ENCODE measurements at regions not wholly inside any gene's neighbourhood (a gene's known extent, or its start where the extent isn't known, plus 50 kb on each side); places are given as distances from the start of the nearest gene placed in this dataset.

DNA sequence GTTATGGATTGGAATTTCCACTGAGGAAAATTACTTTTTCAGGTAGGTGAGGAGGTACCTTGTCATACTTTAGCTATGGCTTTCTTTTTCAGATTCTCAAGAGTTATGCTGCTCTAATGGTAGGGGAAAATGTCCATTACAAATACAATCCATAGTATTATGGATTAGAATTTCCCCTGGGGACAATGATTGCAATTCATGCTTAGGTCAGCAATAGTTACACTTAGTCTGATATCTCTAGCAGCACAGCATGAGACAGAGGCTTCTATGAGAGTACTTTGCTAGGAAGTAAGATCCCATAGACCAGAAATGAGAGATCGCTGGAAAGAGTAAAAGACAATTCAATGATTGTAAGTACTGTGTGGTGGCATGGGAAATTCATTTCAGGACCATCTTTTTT, 949.5 kb upstream of the CDH8 start:
- no peaks in the 10 kb centered on the region for H3K79me1 ChIP-seq (ENCODE audit: insufficient read depth, low read depth, low read length, poor library complexity, severe bottlenecking)
- TF ChIP-seq, protein P1, sequence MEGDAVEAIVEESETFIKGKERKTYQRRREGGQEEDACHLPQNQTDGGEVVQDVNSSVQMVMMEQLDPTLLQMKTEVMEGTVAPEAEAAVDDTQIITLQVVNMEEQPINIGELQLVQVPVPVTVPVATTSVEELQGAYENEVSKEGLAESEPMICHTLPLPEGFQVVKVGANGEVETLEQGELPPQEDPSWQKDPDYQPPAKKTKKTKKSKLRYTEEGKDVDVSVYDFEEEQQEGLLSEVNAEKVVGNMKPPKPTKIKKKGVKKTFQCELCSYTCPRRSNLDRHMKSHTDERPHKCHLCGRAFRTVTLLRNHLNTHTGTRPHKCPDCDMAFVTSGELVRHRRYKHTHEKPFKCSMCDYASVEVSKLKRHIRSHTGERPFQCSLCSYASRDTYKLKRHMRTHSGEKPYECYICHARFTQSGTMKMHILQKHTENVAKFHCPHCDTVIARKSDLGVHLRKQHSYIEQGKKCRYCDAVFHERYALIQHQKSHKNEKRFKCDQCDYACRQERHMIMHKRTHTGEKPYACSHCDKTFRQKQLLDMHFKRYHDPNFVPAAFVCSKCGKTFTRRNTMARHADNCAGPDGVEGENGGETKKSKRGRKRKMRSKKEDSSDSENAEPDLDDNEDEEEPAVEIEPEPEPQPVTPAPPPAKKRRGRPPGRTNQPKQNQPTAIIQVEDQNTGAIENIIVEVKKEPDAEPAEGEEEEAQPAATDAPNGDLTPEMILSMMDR (conservative IDR thresholded peaks at IDR 0.05) = no peak
- H3K14ac ChIP-seq (ENCODE audit: insufficient read depth, low read length) = no peak overlapping the region
- H4K8ac ChIP-seq (replicated peaks; ENCODE audit: insufficient read length, low read depth, low read length) = no peak overlapping the region
- no peak overlapping the region for H2BK120ac ChIP-seq (ENCODE audit: low read depth, low read length, poor library complexity, severe bottlenecking)
- peaks cover 4% of the 10 kb centered on the region; the same call in 1 of the 2 replicates for H3K27me3 Mint-ChIP-seq (ENCODE audit: low read depth)
- no peaks in the 10 kb centered on the region for H4K20me1 ChIP-seq (ENCODE audit: control insufficient read depth, insufficient read depth, insufficient read length)
- no peak overlapping the region for H4K5ac ChIP-seq (ENCODE audit: insufficient read length, low read depth, low read length)
- H2AK5ac ChIP-seq (ENCODE audit: insufficient read length, low read length) = no peak overlapping the region
- no peaks in the 10 kb centered on the region for H3K79me2 ChIP-seq (ENCODE audit: insufficient read depth, low read length)
- H3K27me3 ChIP-seq (ENCODE audit: insufficient read depth, low read length) = no peaks in the 10 kb centered on the region
- H3K9me3 Mint-ChIP-seq = peaks cover 18 to 21% of the 10 kb centered on the region in 2 experiments
- no peak overlapping the region for H3T11ph ChIP-seq (ENCODE audit: low read length)
- peaks cover 7 to 26% (median 11%) of the 10 kb centered on the region in 3 experiments; a peak in 6 of 7 replicates for H3K36me3 Mint-ChIP-seq (ENCODE audit: insufficient read depth in 1 of 3, low read depth in 3 of 3)
- H3K56ac ChIP-seq (ENCODE audit: insufficient read length, low read depth, low read length) = no peak overlapping the region
- WGBS (ENCODE audit: extremely low coverage, insufficient read length, low lambda C conversion rate) = no CpG with 5 or more reads among the region's 1 CpG
- no peak overlapping the region for H3K4me3 Mint-ChIP-seq
- no peak overlapping the region for H3K4ac ChIP-seq (ENCODE audit: low read depth, low read length)
- DNase-seq = no peak
- no peak overlapping the region for H3K23ac ChIP-seq (ENCODE audit: insufficient read length, low read depth, low read length)
- no peaks in the 10 kb centered on the region for H3K4me1 ChIP-seq (ENCODE audit: insufficient read depth, low read length)
- H3K9me3 ChIP-seq (ENCODE audit: control insufficient read depth, low read depth, low read length) = no peaks in the 10 kb centered on the region
- H2BK15ac ChIP-seq (ENCODE audit: low read depth, low read length) = no peak overlapping the region
- H2BK12ac ChIP-seq (ENCODE audit: insufficient read length, low read depth, low read length) = no peak overlapping the region
- H3K4me2 ChIP-seq (ENCODE audit: insufficient read depth, insufficient read length, low read length) = no peak overlapping the region
- no peak overlapping the region for H3K9ac ChIP-seq (ENCODE audit: extremely low read depth, insufficient read length, low read length)
- no peak overlapping the region for H2AFZ ChIP-seq (ENCODE audit: low read length)
- H3K18ac ChIP-seq (ENCODE audit: insufficient read length, low read depth, low read length) = no peak overlapping the region
- peaks cover 3 to 4% of the 10 kb centered on the region in 2 experiments; a peak in 3 of 4 replicates for H3K4me1 Mint-ChIP-seq
- H3K23me2 ChIP-seq (ENCODE audit: insufficient read length, low read depth, low read length, poor library complexity, severe bottlenecking) = no peaks in the 10 kb centered on the region
- no peak overlapping the region for H2BK5ac ChIP-seq (ENCODE audit: insufficient read length, low read length)
- no peak overlapping the region for H4K91ac ChIP-seq (ENCODE audit: insufficient read length, low read depth, low read length)
- no peak overlapping the region for H3K27ac Mint-ChIP-seq
- H2BK20ac ChIP-seq (ENCODE audit: low read depth, low read length, poor library complexity, severe bottlenecking) = no peak overlapping the region
- no peak overlapping the region for H3K27ac ChIP-seq (ENCODE audit: insufficient read length, low read depth, low read length)

Data from H9 (cell line).